Lung (tissue), 11 donors: ENCODE measurements at regions not wholly inside any gene's neighbourhood (a gene's known extent, or its start where the extent isn't known, plus 50 kb on each side); places are given as distances from the start of the nearest gene placed in this dataset.

Experiments
- ATAC-seq: fragments of 200-7000 bp; cut with Tn5 transposase; one replicate; pipeline ENCODE4 v1.9.1; 2020; ENCODE audit warnings: moderate number of reproducible peaks; ENCODE audit not compliant: insufficient read depth, low FRiP score
- DNase-seq, 3 donors: peaks; one replicate each; pipeline ENCODE4 v3.0.0-alpha.2; 2013 to 2017
- H3K27ac ChIP-seq, 2 donors: one replicate each; pipeline ENCODE4 v1.5.1; 2013; ENCODE audit warnings: mild to moderate bottlenecking in 2 of 2, moderate library complexity in 2 of 2, control low read depth in 1 of 2, inconsistent platforms in 1 of 2, low read depth in 1 of 2, low read length in 1 of 2
- H3K27me3 ChIP-seq, 3 donors: one replicate each; pipeline ENCODE4 v1.5.1; 2013; ENCODE audit warnings: low read length in 2 of 3; ENCODE audit not compliant: control insufficient read depth in 3 of 3, insufficient read depth in 3 of 3
- H3K36me3 ChIP-seq, 4 donors: one replicate each; pipeline ENCODE4 v1.5.1; 2013; ENCODE audit warnings: low read length in 4 of 4, mild to moderate bottlenecking in 1 of 4, moderate library complexity in 1 of 4; ENCODE audit not compliant: control insufficient read depth in 4 of 4, insufficient read depth in 4 of 4
- H3K4me1 ChIP-seq, 5 donors: one replicate each; pipeline ENCODE4 v1.5.1; 2013; ENCODE audit warnings: low read length in 5 of 5, mild to moderate bottlenecking in 2 of 5, moderate library complexity in 1 of 5; ENCODE audit not compliant: control insufficient read depth in 5 of 5, insufficient read depth in 5 of 5
- H3K4me3 ChIP-seq: one replicate; pipeline ENCODE4 v1.5.1; 2013; ENCODE audit warnings: mild to moderate bottlenecking, control low read depth, moderate library complexity
- H3K9ac ChIP-seq, 2 donors: one replicate each; pipeline ENCODE4 v1.5.1; 2013; ENCODE audit warnings: low read length in 2 of 2, control low read depth in 1 of 2; ENCODE audit not compliant: insufficient read depth in 1 of 2
- H3K9me3 ChIP-seq, 4 donors: one replicate each; pipeline ENCODE4 v1.5.1; 2013; ENCODE audit warnings: low read length in 3 of 4, mild to moderate bottlenecking in 1 of 4, moderate library complexity in 1 of 4; ENCODE audit not compliant: control insufficient read depth in 4 of 4, insufficient read depth in 3 of 4
- CTCF ChIP-seq: IDR thresholded peaks from 2 replicates; pipeline ENCODE4 v1.5.1; 2012; ENCODE audit warnings: mild to moderate bottlenecking; ENCODE audit errors: control extremely low read depth, extremely low read depth
- WGBS, 2 donors: extraction: QIAGEN DNeasy Blood & Tissue Kit; methylation state at CpG; one replicate each; pipeline ENCODE4 v1.1.7; 2013; 5-methylcytosine and 5-hydroxymethylcytosine counted together
- donor health status: control.
- donor health status: control.
- donor health status: Bipolar disorder and iron deficiency.
- donor health status: healthy.
- donor health status: DM: yes; HTN: yes; CAD: no.

- Histone ChIP-seq H3K36me3 (no peaks in the 10 kb centered on the region), H3K9ac (no peak overlapping the region), H3K27me3 (no peaks in the 10 kb centered on the region), H3K4me3 (no peak overlapping the region), H3K4me1 (no peaks in the 10 kb centered on the region), H3K27ac (no peak overlapping the region), H3K9me3 (no peaks in the 10 kb centered on the region)
- TF ChIP-seq CTCF = no peak
- WGBS, 2 donors = 74 to 75% methylated on average over 2 of the region's 2 CpGs
- no peak for ATAC-seq
- DNase-seq = no peak
Observed at GRCh38 chr6:98352348-98352747, 482.0 kb upstream of the POU3F2 start.

GRCh38 chr6:98358173-98358572, 476.2 kb upstream of the POU3F2 start:
- DNase-seq (no peak), ATAC-seq (no peak)
- no peak for TF ChIP-seq CTCF
- no peaks in the 10 kb centered on the region for H3K27me3 ChIP-seq
- no peak overlapping the region for H3K27ac ChIP-seq
- no peaks in the 10 kb centered on the region for H3K4me1 ChIP-seq
- H3K36me3 ChIP-seq = no peaks in the 10 kb centered on the region
- H3K4me3 ChIP-seq = no peak overlapping the region
- 77% methylated on average over 3 of the region's 3 CpGs for WGBS, 2 donors
- no peaks in the 10 kb centered on the region for H3K9me3 ChIP-seq
- H3K9ac ChIP-seq = no peak overlapping the region

- DNase-seq (no peak), ATAC-seq (no peak)
- no peak for TF ChIP-seq CTCF
- WGBS, 2 donors = 78 to 88% methylated on average over 6 of the region's 6 CpGs
- H3K27ac ChIP-seq = no peak overlapping the region
- H3K36me3 ChIP-seq = no peaks in the 10 kb centered on the region
- no peak overlapping the region for H3K9ac ChIP-seq
- H3K4me1 ChIP-seq = no peaks in the 10 kb centered on the region
- H3K9me3 ChIP-seq = no peaks in the 10 kb centered on the region
- H3K27me3 ChIP-seq = no peaks in the 10 kb centered on the region
- no peak overlapping the region for H3K4me3 ChIP-seq
Observed at GRCh38 chr6:98366371-98366770, 468.0 kb upstream of the POU3F2 start.

GRCh38 chr6:98380589-98380988, 453.8 kb upstream of the POU3F2 start:
- TF ChIP-seq CTCF = no peak
- ATAC-seq (no peak), DNase-seq (no peak)
- no peaks in the 10 kb centered on the region for H3K36me3 ChIP-seq
- no peak overlapping the region for H3K27ac ChIP-seq
- no peaks in the 10 kb centered on the region for H3K27me3 ChIP-seq
- no peak overlapping the region for H3K9ac ChIP-seq
- 70 to 81% methylated on average over 3 of the region's 3 CpGs for WGBS, 2 donors
- H3K9me3 ChIP-seq = no peaks in the 10 kb centered on the region
- no peak overlapping the region for H3K4me3 ChIP-seq
- no peaks in the 10 kb centered on the region for H3K4me1 ChIP-seq
